GM19463 (cell line): ENCODE measurements at regions not wholly inside any gene's neighbourhood (a gene's known extent, or its start where the extent isn't known, plus 50 kb on each side); places are given as distances from the start of the nearest gene placed in this dataset.

Experiments
- ATAC-seq: cut with Tn5 transposase; IDR thresholded peaks from one replicate; pipeline ENCODE4 v1.9.1; 2021; ENCODE audit warnings: mild to moderate bottlenecking, moderate library complexity; ENCODE audit not compliant: unreplicated experiment

- ATAC-seq = no peak
Measured at GRCh38 chr6:108734271-108734922, 113.8 kb upstream of the ARMC2 start.

- ATAC-seq = no peak
Measured at GRCh38 chr6:108735310-108736001, 112.8 kb upstream of the ARMC2 start.

DNA sequence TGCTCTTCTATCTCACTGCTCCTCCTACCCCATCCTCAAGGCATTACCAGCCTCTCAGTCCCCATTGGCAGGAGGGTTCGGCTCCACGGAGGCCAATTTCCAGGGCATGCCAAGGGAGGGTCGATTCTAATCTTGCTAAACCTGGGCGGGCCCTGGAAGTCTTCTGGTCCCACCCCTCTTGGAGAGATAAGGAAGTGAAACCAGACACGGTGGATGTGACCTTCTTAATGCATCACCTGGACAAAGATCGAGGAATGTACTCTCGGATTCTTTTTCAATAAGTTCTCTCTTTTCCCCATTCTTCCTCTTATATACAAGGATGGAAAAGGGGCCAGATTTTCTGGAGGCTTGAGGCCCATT, 112.2 kb upstream of the ARMC2 start:
- ATAC-seq = no peak

GRCh38 chr6:108736832-108737231, 111.4 kb upstream of the ARMC2 start:
- no peak for ATAC-seq

- ATAC-seq = no peak
Measured at GRCh38 chr6:108737594-108738546, 110.4 kb upstream of the ARMC2 start.

GRCh38 chr6:108738684-108739416, 109.4 kb upstream of the ARMC2 start:
- no peak for ATAC-seq

DNA sequence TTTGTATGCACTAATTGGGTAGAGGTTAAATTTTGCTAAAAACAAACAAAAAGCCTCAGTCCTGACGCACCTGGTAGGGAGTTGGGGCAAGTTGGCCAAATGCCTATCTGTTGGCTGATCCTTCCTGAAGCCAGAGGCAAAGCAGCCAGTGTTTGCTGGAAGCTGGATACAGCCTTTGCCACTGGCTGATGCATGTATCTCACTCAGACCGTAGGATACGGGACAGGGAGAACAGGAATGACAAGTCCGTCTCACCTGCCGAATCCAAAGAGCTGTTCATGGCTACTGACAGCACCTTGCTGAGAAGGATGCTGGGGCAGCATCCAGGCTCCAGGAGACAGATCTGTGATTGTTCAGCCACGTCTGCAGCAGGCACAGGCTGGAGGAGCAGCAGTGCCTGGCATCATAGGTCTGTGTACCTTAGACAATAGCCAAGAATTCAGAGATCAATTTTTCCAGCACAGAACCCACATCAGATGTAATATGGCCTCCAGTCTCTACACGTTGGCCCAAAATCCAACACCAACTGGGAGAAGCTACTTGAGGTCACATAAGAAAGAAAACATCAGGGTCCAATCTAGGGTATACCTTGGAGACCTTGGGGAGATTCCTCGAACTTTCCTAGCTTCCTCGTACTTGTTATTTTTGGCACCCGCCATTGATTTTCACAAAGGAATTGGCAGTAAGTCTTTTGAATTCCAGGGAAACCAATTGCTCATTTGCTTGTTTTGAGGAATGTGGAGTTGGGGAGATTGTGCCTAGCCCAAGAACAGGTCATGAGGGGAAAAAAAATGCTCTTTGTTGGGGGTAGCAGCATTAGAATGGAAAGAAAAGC, 108.5 kb upstream of the ARMC2 start:
- ATAC-seq = no peak

- ATAC-seq = no peak
Measured at GRCh38 chr6:108741331-108741989, 106.8 kb upstream of the ARMC2 start.

DNA sequence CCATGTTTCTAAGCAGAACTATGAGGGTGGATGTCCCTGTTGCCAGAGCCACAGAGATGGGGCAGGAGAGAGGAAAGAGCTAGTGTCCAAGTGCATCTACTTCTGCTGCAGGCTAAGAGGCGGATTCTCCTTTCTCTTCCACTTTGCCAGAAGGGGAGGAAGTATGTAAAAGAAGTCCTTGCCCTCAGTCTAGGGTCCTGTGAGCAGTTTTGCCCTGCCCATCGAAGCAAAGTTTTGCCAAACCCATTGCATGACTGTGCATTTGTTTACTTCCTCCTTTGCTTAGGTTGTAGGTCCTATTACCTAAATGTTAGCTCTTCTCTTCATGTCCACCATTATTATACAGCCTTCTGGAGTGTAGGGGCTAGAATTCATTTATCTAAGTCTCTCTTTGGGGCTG, 106.2 kb upstream of the ARMC2 start:
- ATAC-seq = no peak

DNA sequence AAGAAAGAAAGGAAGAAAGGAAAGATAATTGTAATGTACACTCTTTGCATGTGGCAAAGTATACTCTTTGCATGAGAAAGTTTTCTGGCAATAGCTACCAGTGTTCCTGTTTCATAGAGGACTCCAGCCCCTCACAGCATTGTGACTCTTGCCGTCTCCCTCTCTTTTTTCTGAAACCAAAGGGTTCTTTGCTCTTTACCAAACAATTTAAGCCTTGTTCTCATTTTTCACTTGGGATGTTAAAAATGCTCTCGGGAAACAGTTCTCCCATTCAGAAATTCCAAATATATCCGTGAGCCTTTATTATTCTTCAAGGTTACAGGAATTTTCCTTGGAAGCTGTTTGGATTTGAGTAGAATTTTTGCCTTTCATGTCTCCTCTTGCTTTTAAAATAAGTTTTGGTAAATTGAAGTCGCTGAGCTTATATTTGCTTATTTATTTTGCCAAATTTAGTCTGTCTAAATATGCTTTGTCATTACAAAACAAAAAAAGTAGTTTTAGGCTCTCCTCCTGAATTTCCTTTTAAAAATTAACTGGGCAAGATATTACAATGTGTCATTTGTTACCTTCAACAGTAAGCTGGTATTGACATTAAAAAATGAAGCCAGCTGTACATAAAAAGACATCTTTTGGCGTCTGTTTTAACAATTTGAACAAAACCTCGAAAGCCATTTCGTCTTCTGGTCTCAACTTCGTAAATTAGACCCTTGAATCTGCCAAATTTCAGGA, 103.8 kb upstream of the ARMC2 start:
- ATAC-seq = no peak

DNA sequence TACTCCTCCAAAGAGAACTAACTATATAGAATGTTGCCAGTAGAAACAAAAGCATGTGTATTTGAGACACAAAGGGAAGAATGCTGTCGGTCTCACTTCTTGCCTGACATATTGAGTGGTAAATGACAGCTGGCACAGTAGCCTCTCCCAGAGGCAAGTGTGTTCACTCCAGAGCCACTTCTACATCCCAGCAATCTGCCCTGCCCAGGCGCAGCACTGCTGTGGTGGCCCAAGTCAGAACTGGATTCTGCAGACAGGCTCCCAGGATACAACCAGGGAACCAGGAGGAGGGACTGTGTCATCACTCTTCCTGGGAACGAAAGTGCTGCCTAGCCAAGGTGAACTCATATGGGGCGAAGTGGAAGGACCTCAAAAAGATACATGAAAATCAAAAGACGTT, 103.2 kb upstream of the ARMC2 start:
- ATAC-seq = no peak

- no peak for ATAC-seq
Measured at GRCh38 chr6:108745664-108746336, 102.4 kb upstream of the ARMC2 start.

GRCh38 chr6:108746366-108746765, 101.9 kb upstream of the ARMC2 start:
- no peak for ATAC-seq

- ATAC-seq = no peak
Measured at GRCh38 chr6:108746836-108747575, 101.2 kb upstream of the ARMC2 start.

DNA sequence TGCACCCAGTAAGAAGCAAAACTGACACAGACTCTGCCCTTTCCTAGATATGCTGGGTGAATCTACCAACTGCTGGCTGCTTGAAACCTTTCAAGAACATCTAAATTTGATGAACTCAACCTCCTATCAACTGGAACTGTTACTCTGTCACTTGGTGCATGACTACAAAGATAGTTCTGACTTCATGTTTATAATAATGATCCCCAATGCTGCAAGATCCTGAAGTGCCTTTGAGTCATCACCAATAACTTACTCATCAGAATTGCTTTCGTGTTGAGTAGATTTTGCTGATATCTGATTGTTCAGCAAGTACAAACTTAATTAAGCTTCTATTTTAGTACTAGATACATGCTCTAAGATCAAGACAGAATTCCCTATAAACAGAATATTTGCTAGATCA, 100.2 kb upstream of the ARMC2 start:
- no peak for ATAC-seq

DNA sequence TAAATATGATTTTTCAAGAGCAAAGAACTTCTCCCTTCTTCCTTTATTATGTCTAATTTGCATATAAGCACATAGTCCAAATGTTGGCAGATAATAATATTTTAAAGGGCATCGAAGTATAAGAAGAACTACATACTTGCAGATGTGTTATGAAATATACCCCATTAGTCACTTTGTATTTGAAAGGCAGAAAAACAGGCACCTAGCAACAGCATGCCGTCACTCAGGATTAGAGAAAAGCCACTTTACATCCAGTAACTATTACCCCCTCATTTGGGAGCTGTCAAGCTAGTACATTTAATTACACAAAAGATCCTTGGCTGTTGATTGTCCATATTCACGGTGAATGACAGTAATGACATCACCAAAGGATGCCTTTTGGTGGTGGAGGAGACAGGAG, 99.3 kb upstream of the ARMC2 start:
- ATAC-seq = no peak

DNA sequence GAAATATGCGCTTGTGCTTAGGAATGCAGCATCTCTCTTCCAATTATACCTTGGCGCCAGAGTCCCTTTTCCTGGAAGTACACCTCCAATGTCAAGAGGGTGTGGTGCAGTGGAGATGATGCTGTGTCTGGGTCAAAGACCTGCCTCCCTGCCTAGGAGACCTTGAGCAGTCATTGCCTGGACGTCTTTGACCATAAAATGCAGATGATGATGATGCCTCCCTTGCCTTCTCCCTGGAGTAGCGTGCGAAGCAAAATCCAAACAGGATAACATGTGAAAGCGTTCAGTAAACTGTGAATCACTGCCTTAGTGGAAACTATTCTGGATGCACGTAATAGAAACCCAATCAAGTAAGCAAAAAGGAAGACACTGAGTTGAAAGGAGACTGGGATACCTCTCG, 97.4 kb upstream of the ARMC2 start:
- ATAC-seq = no peak

- ATAC-seq = no peak
Measured at GRCh38 chr6:108751282-108751681, 96.9 kb upstream of the ARMC2 start.
